ENCODE measurements at regions not wholly inside any gene's neighbourhood (a gene's known extent, or its start where the extent isn't known, plus 50 kb on each side); places are given as distances from the start of the nearest gene placed in this dataset.

- TF ChIP-seq CTCF (IDR thresholded peaks at IDR 0.05): no peak
- no peak for TF ChIP-seq POLR2A (IDR thresholded peaks at IDR 0.05)
These were observed 1374.8 kb downstream of the PCDH7 start for GRCh38 chr4:32094987-32095386.

Measured in adrenal gland (tissue), 5 donors.